ENCODE measurements at regions not wholly inside any gene's neighbourhood (a gene's known extent, or its start where the extent isn't known, plus 50 kb on each side); places are given as distances from the start of the nearest gene placed in this dataset.
A peak's percentile ranks its signal among the peaks of the same experiment; 100 is the strongest.

GRCh38 chr13:104987621-104988020, 1547.8 kb downstream of the EFNB2 start:
- no peak for DNase-seq
- WGBS, 2 donors = 84% methylated on average over 5 of the region's 5 CpGs
- Histone ChIP-seq H3K4me1 (peaks cover 0 to 20% (median 12%) of the 10 kb centered on the region in 9 donors), H3K27ac (no peak overlapping the region), H3K27me3 (no peaks in the 10 kb centered on the region), H3K4me3 (no peak overlapping the region), H3K36me3 (no peaks in the 10 kb centered on the region), H3K9me3 (no peaks in the 10 kb centered on the region)
- TF ChIP-seq CTCF (IDR thresholded peaks at IDR 0.05) = no peak
- ATAC-seq = no peak
- intact Hi-C loops (cut with DNase I) = no loop called here

- Histone ChIP-seq H3K27ac (peak overlapping the region in 2 of 10 donors; percentile 29 to 61), H3K4me1 (peaks cover 0 to 20% (median 12%) of the 10 kb centered on the region in 9 donors), H3K4me3 (peak overlapping the region in 3 of 10 donors; percentile 8 to 12 (median 9)), H3K9me3 (no peaks in the 10 kb centered on the region), H3K36me3 (no peaks in the 10 kb centered on the region), H3K27me3 (no peaks in the 10 kb centered on the region)
- WGBS, 2 donors = 3 to 4% methylated on average over 2 of the region's 2 CpGs
- DNase-seq (peak; percentile 24 to 50), ATAC-seq (peak in 6 of 8 donors; percentile 44 to 81 (median 66))
- intact Hi-C loops (cut with DNase I) = no loop called here
- no peak for TF ChIP-seq CTCF (IDR thresholded peaks at IDR 0.05)
These were observed 1551.1 kb downstream of the EFNB2 start for GRCh38 chr13:104984296-104984818.

- WGBS, 2 donors = 89 to 97% methylated on average over 1 of the region's 1 CpG
- Histone ChIP-seq H3K4me1 (peaks cover 0 to 20% (median 12%) of the 10 kb centered on the region in 9 donors), H3K27ac (no peak overlapping the region), H3K4me3 (no peak overlapping the region), H3K36me3 (no peaks in the 10 kb centered on the region), H3K9me3 (no peaks in the 10 kb centered on the region), H3K27me3 (no peaks in the 10 kb centered on the region)
- no peak for TF ChIP-seq CTCF (IDR thresholded peaks at IDR 0.05)
- intact Hi-C loops (cut with DNase I) = no loop called here
- ATAC-seq = no peak
- DNase-seq = no peak
These were observed 1551.9 kb downstream of the EFNB2 start for GRCh38 chr13:104983601-104984000.

- no peak for DNase-seq
- Histone ChIP-seq H3K4me3 (no peak overlapping the region), H3K9me3 (no peaks in the 10 kb centered on the region), H3K27ac (no peak overlapping the region), H3K27me3 (no peaks in the 10 kb centered on the region), H3K4me1 (peaks cover 0 to 20% (median 12%) of the 10 kb centered on the region in 9 donors), H3K36me3 (no peaks in the 10 kb centered on the region)
- no peak for TF ChIP-seq CTCF (IDR thresholded peaks at IDR 0.05)
- WGBS, 2 donors = 88 to 89% methylated on average over 2 of the region's 2 CpGs
- ATAC-seq = no peak
- intact Hi-C loops (cut with DNase I) = no loop called here
These were observed 1554.9 kb downstream of the EFNB2 start for GRCh38 chr13:104980586-104980985.
